ENCODE measurements at regions not wholly inside any gene's neighbourhood (a gene's known extent, or its start where the extent isn't known, plus 50 kb on each side); places are given as distances from the start of the nearest gene placed in this dataset.

GRCh38 chr2:160689441-160689840, 195.8 kb upstream of the RBMS1 start:
- DNase-seq (no peak), ATAC-seq (ENCODE audit: low read depth) (no peak)
- CTCF ChIA-PET, result no interaction called here
- no peak overlapping the region for H3K27ac Mint-ChIP-seq
- no peaks in the 10 kb centered on the region for H3K9me3 Mint-ChIP-seq (ENCODE audit: insufficient read depth)
- H3K4me2 ChIP-seq (replicated peaks; ENCODE audit: low read depth, low read length, poor library complexity, severe bottlenecking), result no peak overlapping the region
- H3K9me3 ChIP-seq (ENCODE audit: control extremely low read depth in 1 of 3, control insufficient read depth in 2 of 3, insufficient read depth in 1 of 3, low read length in 2 of 3), result no peaks in the 10 kb centered on the region
- H3K4me1 ChIP-seq (ENCODE audit: control insufficient read depth in 2 of 2, insufficient read depth in 2 of 2, low read length in 2 of 2), result no peaks in the 10 kb centered on the region
- H3K4me3 ChIP-seq (ENCODE audit: control extremely low read depth in 1 of 5, extremely low read depth in 1 of 5, insufficient read depth in 1 of 5, low read depth in 2 of 5, low read length in 4 of 5), result no peak overlapping the region
- H3K4me1 Mint-ChIP-seq, result no peaks in the 10 kb centered on the region
- POLR2A ChIA-PET, result no interaction called here
- H2AFZ ChIP-seq (ENCODE audit: insufficient read depth, low read depth, low read length, poor library complexity, severe bottlenecking), result no peak overlapping the region
- no peak overlapping the region for H3K9ac ChIP-seq (ENCODE audit: low read length)
- TF ChIP-seq CTCF (IDR thresholded peaks at IDR 0.05) (no peak), EZH2 (IDR thresholded peaks at IDR 0.05; ENCODE audit: borderline replicate concordance, insufficient read depth, low read depth, low read length, poor library complexity, severe bottlenecking) (no peak)
- H3K27me3 Mint-ChIP-seq, result peaks cover 8% of the 10 kb centered on the region
- H3K79me2 ChIP-seq (ENCODE audit: control insufficient read depth, insufficient read depth, low read length), result no peaks in the 10 kb centered on the region
- H3K36me3 ChIP-seq (replicated peaks in 1 of 2; ENCODE audit: control extremely low read depth in 1 of 2, control insufficient read depth in 1 of 2, extremely low read depth in 1 of 2, insufficient read depth in 2 of 2, low read length in 1 of 2), result no peaks in the 10 kb centered on the region
- H3K27ac ChIP-seq (ENCODE audit: low read length in 2 of 2), result no peak overlapping the region
- H3K27me3 ChIP-seq (replicated peaks in 1 of 4; ENCODE audit: control extremely low read depth in 1 of 4, control insufficient read depth in 3 of 4, insufficient read depth in 4 of 4, low read length in 3 of 4), result no peaks in the 10 kb centered on the region
- no peak overlapping the region for H3K4me3 Mint-ChIP-seq
- intact Hi-C loops (cut with micrococcal nuclease), result no loop called here
- WGBS (ENCODE audit: insufficient coverage), result no CpG with 5 or more reads among the region's 1 CpG
- H4K20me1 ChIP-seq (ENCODE audit: control insufficient read depth, insufficient read depth, low read length, poor library complexity, severe bottlenecking), result no peaks in the 10 kb centered on the region

GRCh38 chr2:160694221-160694620, 200.6 kb upstream of the RBMS1 start:
- no peak overlapping the region for H3K9ac ChIP-seq (ENCODE audit: low read length)
- CTCF ChIA-PET, result no interaction called here
- no peak overlapping the region for H2AFZ ChIP-seq (ENCODE audit: insufficient read depth, low read depth, low read length, poor library complexity, severe bottlenecking)
- POLR2A ChIA-PET, result no interaction called here
- no peaks in the 10 kb centered on the region for H4K20me1 ChIP-seq (ENCODE audit: control insufficient read depth, insufficient read depth, low read length, poor library complexity, severe bottlenecking)
- no peak overlapping the region for H3K4me2 ChIP-seq (replicated peaks; ENCODE audit: low read depth, low read length, poor library complexity, severe bottlenecking)
- Mint-ChIP-seq H3K4me1 (no peaks in the 10 kb centered on the region), H3K27ac (no peak overlapping the region), H3K9me3 (ENCODE audit: insufficient read depth) (no peaks in the 10 kb centered on the region), H3K4me3 (no peak overlapping the region), H3K27me3 (peaks cover 9% of the 10 kb centered on the region)
- TF ChIP-seq EZH2 (IDR thresholded peaks at IDR 0.05; ENCODE audit: borderline replicate concordance, insufficient read depth, low read depth, low read length, poor library complexity, severe bottlenecking), result no peak
- no peak for TF ChIP-seq CTCF (IDR thresholded peaks at IDR 0.05)
- H3K79me2 ChIP-seq (ENCODE audit: control insufficient read depth, insufficient read depth, low read length), result no peaks in the 10 kb centered on the region
- DNase-seq (no peak), ATAC-seq (ENCODE audit: low read depth) (no peak)
- no peaks in the 10 kb centered on the region for H3K4me1 ChIP-seq (ENCODE audit: control insufficient read depth in 2 of 2, insufficient read depth in 2 of 2, low read length in 2 of 2)
- no CpG with 5 or more reads among the region's 2 CpGs for WGBS (ENCODE audit: insufficient coverage)
- intact Hi-C loops (cut with micrococcal nuclease), result no loop called here
- H3K9me3 ChIP-seq (ENCODE audit: control extremely low read depth in 1 of 3, control insufficient read depth in 2 of 3, insufficient read depth in 1 of 3, low read length in 2 of 3), result no peaks in the 10 kb centered on the region
- H3K4me3 ChIP-seq (ENCODE audit: control extremely low read depth in 1 of 5, extremely low read depth in 1 of 5, insufficient read depth in 1 of 5, low read depth in 2 of 5, low read length in 4 of 5), result no peak overlapping the region
- H3K27me3 ChIP-seq (replicated peaks in 1 of 4; ENCODE audit: control extremely low read depth in 1 of 4, control insufficient read depth in 3 of 4, insufficient read depth in 4 of 4, low read length in 3 of 4), result no peaks in the 10 kb centered on the region
- H3K27ac ChIP-seq (ENCODE audit: low read length in 2 of 2), result no peak overlapping the region
- no peaks in the 10 kb centered on the region for H3K36me3 ChIP-seq (replicated peaks in 1 of 2; ENCODE audit: control extremely low read depth in 1 of 2, control insufficient read depth in 1 of 2, extremely low read depth in 1 of 2, insufficient read depth in 2 of 2, low read length in 1 of 2)

Data from B cell (primary cell).